NCI-H187 treated with DMSO at 0.1 percent for 48 hours (cell line): ENCODE measurements at regions not wholly inside any gene's neighbourhood (a gene's known extent, or its start where the extent isn't known, plus 50 kb on each side); places are given as distances from the start of the nearest gene placed in this dataset.

ENCODE experiments used
- DNase-seq: peaks from one replicate; lab custom pipeline; 2025; lab: John Stamatoyannopoulos, UW

DNA sequence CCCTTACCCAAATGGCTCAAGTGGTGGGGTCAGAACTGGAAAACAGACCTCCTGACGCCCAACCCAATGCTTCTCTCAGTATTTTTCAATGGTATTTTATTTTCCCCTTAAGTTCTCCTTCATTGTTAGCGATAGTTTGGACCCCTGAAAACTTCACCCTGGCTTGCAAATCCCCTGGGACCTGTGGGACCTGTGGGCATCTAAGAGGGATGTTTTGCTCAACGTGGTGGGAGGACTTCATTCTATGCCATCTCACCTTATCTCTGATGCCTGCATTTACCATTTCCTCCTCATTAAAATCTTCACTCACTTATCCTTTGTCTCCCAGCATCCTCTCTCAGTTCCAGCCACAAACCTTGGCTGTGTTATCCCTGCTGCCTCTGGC is 59.4 kb upstream of the GZMB start:
- no peak for DNase-seq

DNA sequence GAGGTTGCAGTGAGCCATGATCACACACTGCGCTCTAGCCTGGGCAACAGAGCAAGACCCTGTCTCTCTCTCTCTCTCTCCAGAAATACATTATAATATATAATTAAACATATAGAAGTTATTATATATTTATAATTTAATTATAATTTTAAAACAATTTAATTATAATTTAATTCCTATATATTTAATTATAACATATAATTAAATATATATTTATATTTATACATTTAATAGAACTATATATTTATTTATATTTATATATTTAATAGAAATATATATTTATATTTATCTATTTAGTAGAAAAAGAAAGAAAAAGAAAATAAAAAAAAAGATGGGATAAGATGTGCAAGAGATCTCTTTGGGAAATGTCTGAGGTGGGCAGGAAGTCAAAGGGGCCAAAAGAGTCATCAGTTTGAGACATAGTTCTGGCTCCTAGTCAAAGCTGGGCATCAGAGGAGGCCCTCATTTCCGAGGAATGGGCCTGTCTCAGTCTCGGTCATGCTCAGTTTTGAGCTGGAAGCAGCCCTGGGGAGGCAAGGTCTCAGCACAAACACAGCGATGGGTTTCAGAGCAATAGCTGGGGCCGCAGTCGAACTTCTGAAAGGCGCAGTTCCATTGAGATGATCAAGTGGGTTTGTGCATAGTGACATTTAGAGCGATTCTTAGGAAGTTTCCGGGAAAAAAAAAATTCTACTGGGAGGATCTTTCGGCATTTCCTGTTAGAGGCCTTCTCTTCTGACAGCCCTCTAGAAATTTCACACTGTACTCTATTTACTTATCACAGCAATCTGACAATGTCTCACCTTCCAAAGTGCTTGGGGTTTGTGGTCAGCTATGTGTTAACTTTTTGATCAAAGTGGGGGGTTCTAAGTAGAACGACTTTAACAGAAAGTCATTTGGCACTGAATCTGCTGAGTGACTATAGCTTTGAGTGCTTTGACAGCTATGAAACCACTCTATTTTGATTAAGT is 58.7 kb upstream of the GZMB start:
- DNase-seq = no peak

DNA sequence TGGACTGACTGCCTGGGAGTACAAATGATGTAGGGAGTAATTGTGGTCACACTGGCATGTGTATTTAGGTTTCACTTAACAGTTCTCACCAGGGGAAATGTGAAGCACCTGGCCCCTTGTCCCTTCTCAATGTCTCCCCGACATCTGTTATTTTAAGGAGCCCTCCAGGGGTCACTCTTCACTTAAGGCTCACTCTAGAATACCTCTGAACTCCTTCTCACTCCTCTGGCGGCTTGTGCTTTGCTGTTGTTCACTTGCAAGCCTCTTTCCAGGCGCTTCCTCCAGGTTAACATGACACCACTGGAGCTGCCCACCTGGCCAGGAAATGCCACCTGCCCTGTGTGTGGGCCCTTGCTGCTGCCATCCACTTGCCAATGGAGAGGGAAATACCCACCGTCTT is 56.5 kb upstream of the GZMB start:
- DNase-seq = no peak

DNA sequence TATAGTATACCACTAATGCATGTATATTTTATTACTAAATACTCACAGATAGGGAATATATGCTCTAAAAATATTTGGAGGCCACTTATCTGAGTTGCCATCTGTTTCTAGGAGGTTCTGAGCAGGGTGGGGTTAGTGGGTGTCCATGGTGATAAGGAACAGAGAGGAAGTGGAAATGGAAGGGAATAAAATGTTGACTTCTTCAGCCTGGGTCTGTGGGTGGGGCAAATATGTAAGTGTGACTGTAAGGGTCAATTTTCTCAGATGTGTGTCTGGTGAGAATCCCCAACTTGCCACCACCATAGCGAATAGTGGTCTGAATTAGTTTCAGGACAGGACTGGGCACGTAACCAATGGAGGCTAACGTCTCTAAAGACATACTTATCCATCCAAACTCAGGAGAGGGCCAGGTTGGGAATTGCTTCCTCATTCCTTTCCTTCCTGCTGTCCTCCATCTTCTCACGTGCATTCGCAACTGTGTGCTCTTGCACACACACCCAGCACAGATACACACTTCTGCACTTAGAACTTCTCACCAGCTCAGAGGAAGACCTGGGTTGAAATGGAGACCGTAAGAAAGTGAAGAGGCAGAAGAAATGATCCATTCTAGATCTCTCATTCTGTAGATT is 54.2 kb upstream of the GZMB start:
- DNase-seq = no peak
